ENCODE measurements at regions not wholly inside any gene's neighbourhood (a gene's known extent, or its start where the extent isn't known, plus 50 kb on each side); places are given as distances from the start of the nearest gene placed in this dataset.

DNA sequence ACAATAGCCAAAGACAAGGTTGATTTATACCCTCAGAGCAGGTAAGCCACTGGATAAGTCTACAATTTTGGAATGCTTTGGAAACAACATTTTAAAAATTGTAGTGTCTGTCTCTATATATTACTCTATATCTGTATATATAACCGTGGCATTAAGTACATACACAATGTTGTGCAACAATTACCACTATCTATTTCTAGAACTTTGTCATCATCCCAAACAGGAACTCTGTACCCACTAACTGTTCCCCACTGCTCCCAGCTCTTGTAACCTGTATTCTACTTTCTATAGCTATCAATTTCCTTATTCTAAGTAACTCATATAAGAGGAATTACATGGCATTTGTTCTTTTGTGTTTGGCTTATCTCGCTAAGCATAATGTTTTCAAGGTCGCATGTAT lies 78.2 kb upstream of the ASCC3 start:
- Mint-ChIP-seq H3K27ac (no peak overlapping the region), H3K36me3 (no peaks in the 10 kb centered on the region), H3K4me3 (no peak overlapping the region), H3K9me3 (peaks cover 3% of the 10 kb centered on the region), H3K4me1 (no peaks in the 10 kb centered on the region), H3K27me3 (ENCODE audit: low read depth) (peaks cover 2% of the 10 kb centered on the region)
- TF ChIP-seq, protein P1, sequence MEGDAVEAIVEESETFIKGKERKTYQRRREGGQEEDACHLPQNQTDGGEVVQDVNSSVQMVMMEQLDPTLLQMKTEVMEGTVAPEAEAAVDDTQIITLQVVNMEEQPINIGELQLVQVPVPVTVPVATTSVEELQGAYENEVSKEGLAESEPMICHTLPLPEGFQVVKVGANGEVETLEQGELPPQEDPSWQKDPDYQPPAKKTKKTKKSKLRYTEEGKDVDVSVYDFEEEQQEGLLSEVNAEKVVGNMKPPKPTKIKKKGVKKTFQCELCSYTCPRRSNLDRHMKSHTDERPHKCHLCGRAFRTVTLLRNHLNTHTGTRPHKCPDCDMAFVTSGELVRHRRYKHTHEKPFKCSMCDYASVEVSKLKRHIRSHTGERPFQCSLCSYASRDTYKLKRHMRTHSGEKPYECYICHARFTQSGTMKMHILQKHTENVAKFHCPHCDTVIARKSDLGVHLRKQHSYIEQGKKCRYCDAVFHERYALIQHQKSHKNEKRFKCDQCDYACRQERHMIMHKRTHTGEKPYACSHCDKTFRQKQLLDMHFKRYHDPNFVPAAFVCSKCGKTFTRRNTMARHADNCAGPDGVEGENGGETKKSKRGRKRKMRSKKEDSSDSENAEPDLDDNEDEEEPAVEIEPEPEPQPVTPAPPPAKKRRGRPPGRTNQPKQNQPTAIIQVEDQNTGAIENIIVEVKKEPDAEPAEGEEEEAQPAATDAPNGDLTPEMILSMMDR (IDR thresholded peaks at IDR 0.05; ENCODE audit: unreplicated experiment), result no peak
- DNase-seq (ENCODE audit: low spot score in 2 of 2, unreplicated experiment in 2 of 2), result no peak

DNA sequence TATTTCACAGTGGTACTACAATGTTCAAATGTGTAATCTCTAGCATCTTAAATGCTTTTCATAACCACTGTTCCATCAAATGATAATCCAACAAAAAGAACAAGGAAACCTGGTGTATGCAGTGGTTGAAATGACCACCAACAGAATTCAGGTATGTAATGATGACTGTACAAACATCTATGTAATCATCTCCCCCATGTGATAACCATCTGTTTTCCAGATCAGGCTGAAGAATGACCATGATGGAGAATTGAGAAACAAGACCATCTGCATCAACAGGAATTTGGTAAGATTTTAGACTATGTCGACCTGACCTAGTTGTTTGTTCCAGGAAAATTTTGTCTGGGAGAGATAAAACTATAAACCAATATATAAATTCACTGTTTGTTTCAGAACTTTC lies 81.3 kb upstream of the ASCC3 start:
- no peak overlapping the region for H3K27ac Mint-ChIP-seq
- peaks cover 3% of the 10 kb centered on the region for H3K9me3 Mint-ChIP-seq
- H3K4me1 Mint-ChIP-seq, result no peaks in the 10 kb centered on the region

DNA sequence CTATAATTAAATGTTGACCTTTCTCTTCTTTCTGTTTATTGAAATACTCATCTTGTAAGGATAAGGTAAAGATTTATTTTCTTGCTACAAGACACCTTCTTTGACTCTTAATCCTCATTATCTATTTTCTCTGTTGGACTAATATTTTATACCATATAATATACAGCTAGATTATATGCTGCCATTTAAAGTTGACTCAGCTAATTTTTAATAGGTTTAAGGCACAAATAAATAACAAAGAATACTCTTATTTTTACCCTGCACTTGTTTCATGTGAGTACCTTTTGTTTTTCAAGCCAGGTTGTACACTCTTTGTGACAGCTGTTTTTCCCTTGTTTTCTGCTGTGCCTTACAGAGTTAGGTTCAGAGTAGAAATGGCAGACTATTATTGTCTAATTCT lies 83.9 kb upstream of the ASCC3 start:
- Mint-ChIP-seq H3K4me3 (no peak overlapping the region), H3K36me3 (no peaks in the 10 kb centered on the region), H3K27me3 (ENCODE audit: low read depth) (no peaks in the 10 kb centered on the region), H3K9me3 (peaks cover 10% of the 10 kb centered on the region), H3K27ac (no peak overlapping the region), H3K4me1 (no peaks in the 10 kb centered on the region)
- DNase-seq (ENCODE audit: low spot score in 2 of 2, unreplicated experiment in 2 of 2), result no peak
- TF ChIP-seq, protein P1 (IDR thresholded peaks at IDR 0.05; ENCODE audit: unreplicated experiment), result no peak

More for the DNA sequence above, 81.3 kb upstream of the ASCC3 start:
- TF ChIP-seq, protein P1 (IDR thresholded peaks at IDR 0.05; ENCODE audit: unreplicated experiment), result no peak
- Mint-ChIP-seq H3K4me3 (no peak overlapping the region), H3K27me3 (ENCODE audit: low read depth) (peaks cover 1% of the 10 kb centered on the region), H3K36me3 (no peaks in the 10 kb centered on the region)
- DNase-seq (ENCODE audit: low spot score in 2 of 2, unreplicated experiment in 2 of 2), result no peak

DNA sequence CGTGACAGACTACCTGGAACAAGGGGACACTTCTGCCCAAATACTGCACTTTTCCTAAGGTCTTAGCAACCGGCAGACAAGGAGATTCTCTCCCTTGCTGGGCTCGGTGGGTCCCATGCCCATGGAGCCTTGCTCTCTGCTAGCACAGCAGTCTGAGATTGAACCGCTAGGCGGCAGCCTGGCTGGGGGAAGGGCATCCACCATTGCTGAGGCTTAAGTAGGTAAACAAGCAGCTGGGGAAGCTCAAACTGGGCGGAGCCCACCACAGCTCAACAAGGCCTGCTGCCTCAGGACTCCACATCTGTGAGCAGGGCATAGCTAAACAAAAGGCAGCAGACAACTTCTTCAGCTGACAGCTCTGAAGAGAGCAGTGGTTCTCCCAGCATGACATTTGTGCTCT lies 87.8 kb upstream of the ASCC3 start:
- no peak for DNase-seq (ENCODE audit: low spot score in 2 of 2, unreplicated experiment in 2 of 2)
- TF ChIP-seq, protein P1 (IDR thresholded peaks at IDR 0.05; ENCODE audit: unreplicated experiment), result no peak
- Mint-ChIP-seq H3K27me3 (ENCODE audit: low read depth) (no peaks in the 10 kb centered on the region), H3K4me1 (no peaks in the 10 kb centered on the region), H3K9me3 (peaks cover 18% of the 10 kb centered on the region), H3K27ac (no peak overlapping the region), H3K36me3 (no peaks in the 10 kb centered on the region), H3K4me3 (no peak overlapping the region)

- H3K27ac Mint-ChIP-seq, result no peak overlapping the region
- no peak for DNase-seq (ENCODE audit: low spot score in 2 of 2, unreplicated experiment in 2 of 2)
- no peak overlapping the region for H3K4me3 Mint-ChIP-seq
- H3K36me3 Mint-ChIP-seq, result no peaks in the 10 kb centered on the region
- no peaks in the 10 kb centered on the region for H3K27me3 Mint-ChIP-seq (ENCODE audit: low read depth)
- TF ChIP-seq, protein P1 (IDR thresholded peaks at IDR 0.05; ENCODE audit: unreplicated experiment), result no peak
- no peaks in the 10 kb centered on the region for H3K4me1 Mint-ChIP-seq
- peaks cover 21% of the 10 kb centered on the region for H3K9me3 Mint-ChIP-seq
These were observed 98.1 kb upstream of the ASCC3 start for GRCh38 chr6:100979267-100979666.

DNA sequence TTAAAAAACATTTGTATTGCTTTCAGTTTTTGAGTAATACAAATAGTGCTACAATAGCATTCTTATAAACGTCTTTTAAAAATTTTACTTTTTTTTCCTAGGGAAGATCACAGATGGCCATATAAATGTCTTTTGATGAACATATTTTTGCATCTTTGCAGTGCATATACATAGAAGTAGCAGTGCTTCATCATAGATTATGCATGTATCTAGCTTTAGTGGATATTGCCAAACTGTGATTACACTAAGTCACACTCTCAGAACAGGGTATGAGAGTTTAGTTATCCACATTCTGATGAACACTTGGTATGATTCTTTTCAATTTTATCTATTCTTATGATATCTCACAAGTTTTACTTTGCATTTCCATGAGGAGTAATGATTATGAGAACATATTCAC lies 99.8 kb upstream of the ASCC3 start:
- DNase-seq (ENCODE audit: low spot score in 2 of 2, unreplicated experiment in 2 of 2), result no peak
- H3K36me3 Mint-ChIP-seq, result no peaks in the 10 kb centered on the region
- TF ChIP-seq, protein P1 (IDR thresholded peaks at IDR 0.05; ENCODE audit: unreplicated experiment), result no peak
- peaks cover 12% of the 10 kb centered on the region for H3K9me3 Mint-ChIP-seq
- H3K4me1 Mint-ChIP-seq, result no peaks in the 10 kb centered on the region
- H3K4me3 Mint-ChIP-seq, result no peak overlapping the region
- no peaks in the 10 kb centered on the region for H3K27me3 Mint-ChIP-seq (ENCODE audit: low read depth)
- no peak overlapping the region for H3K27ac Mint-ChIP-seq
